ENCODE measurements at regions not wholly inside any gene's neighbourhood (a gene's known extent, or its start where the extent isn't known, plus 50 kb on each side); places are given as distances from the start of the nearest gene placed in this dataset.

GRCh38 chr4:57265831-57266582 is 155.8 kb upstream of the IGFBP7 start:
- no peak for TF ChIP-seq Cebpa-rat (IDR thresholded peaks at IDR 0.05)
- Histone ChIP-seq H3K27me3 (no peaks in the 10 kb centered on the region), H3K4me3 (no peak overlapping the region), H3K9me3 (no peaks in the 10 kb centered on the region), H3K9ac (no peak overlapping the region), H3K4me1 (no peaks in the 10 kb centered on the region), H3K36me3 (no peaks in the 10 kb centered on the region), H3K27ac (no peak overlapping the region), H4K20me1 (no peaks in the 10 kb centered on the region), H3K4me2 (no peak overlapping the region)

- TF ChIP-seq Cebpa-rat (IDR thresholded peaks at IDR 0.05), result no peak
These were observed 144.6 kb upstream of the IGFBP7 start for GRCh38 chr4:57254754-57255153.

GRCh38 chr4:57249083-57249482 is 138.9 kb upstream of the IGFBP7 start:
- H4K20me1 ChIP-seq, result no peaks in the 10 kb centered on the region

More at GRCh38 chr4:57254754-57255153, 144.6 kb upstream of the IGFBP7 start:
- H3K4me1 ChIP-seq, result no peaks in the 10 kb centered on the region
- no peaks in the 10 kb centered on the region for H3K27me3 ChIP-seq
- no peak overlapping the region for H3K4me2 ChIP-seq
- no peak overlapping the region for H3K27ac ChIP-seq
- no peaks in the 10 kb centered on the region for H3K36me3 ChIP-seq
- no peaks in the 10 kb centered on the region for H3K9me3 ChIP-seq
- no peaks in the 10 kb centered on the region for H4K20me1 ChIP-seq
- H3K4me3 ChIP-seq, result no peak overlapping the region
- H3K9ac ChIP-seq, result no peak overlapping the region

GRCh38 chr4:57243076-57243475 is 132.9 kb upstream of the IGFBP7 start:
- TF ChIP-seq Cebpa-rat (IDR thresholded peaks at IDR 0.05), result no peak
- H3K9ac ChIP-seq, result no peak overlapping the region
- H3K27ac ChIP-seq, result no peak overlapping the region
- H3K9me3 ChIP-seq, result no peaks in the 10 kb centered on the region
- no peaks in the 10 kb centered on the region for H3K4me1 ChIP-seq
- no peaks in the 10 kb centered on the region for H3K27me3 ChIP-seq
- H3K4me3 ChIP-seq, result no peak overlapping the region
- no peaks in the 10 kb centered on the region for H3K36me3 ChIP-seq
- H3K4me2 ChIP-seq, result no peak overlapping the region
- H4K20me1 ChIP-seq, result no peaks in the 10 kb centered on the region

More at GRCh38 chr4:57249083-57249482, 138.9 kb upstream of the IGFBP7 start:
- no peaks in the 10 kb centered on the region for H3K36me3 ChIP-seq
- H3K4me3 ChIP-seq, result no peak overlapping the region
- no peak for TF ChIP-seq Cebpa-rat (IDR thresholded peaks at IDR 0.05)
- no peaks in the 10 kb centered on the region for H3K27me3 ChIP-seq
- H3K9me3 ChIP-seq, result no peaks in the 10 kb centered on the region
- H3K4me1 ChIP-seq, result no peaks in the 10 kb centered on the region
- no peak overlapping the region for H3K9ac ChIP-seq
- no peak overlapping the region for H3K27ac ChIP-seq
- no peak overlapping the region for H3K4me2 ChIP-seq

- H3K4me2 ChIP-seq, result no peak overlapping the region
- no peaks in the 10 kb centered on the region for H3K27me3 ChIP-seq
- no peak overlapping the region for H3K9ac ChIP-seq
These were observed 124.1 kb upstream of the IGFBP7 start for GRCh38 chr4:57234252-57234775.

GRCh38 chr4:57233386-57233785 is 123.2 kb upstream of the IGFBP7 start:
- no peak overlapping the region for H3K9ac ChIP-seq
- H3K4me1 ChIP-seq, result no peaks in the 10 kb centered on the region
- no peak overlapping the region for H3K4me2 ChIP-seq
- no peak for TF ChIP-seq Cebpa-rat (IDR thresholded peaks at IDR 0.05)
- no peaks in the 10 kb centered on the region for H3K36me3 ChIP-seq
- no peaks in the 10 kb centered on the region for H3K27me3 ChIP-seq
- H3K27ac ChIP-seq, result no peak overlapping the region
- H4K20me1 ChIP-seq, result no peaks in the 10 kb centered on the region
- no peak overlapping the region for H3K4me3 ChIP-seq
- no peaks in the 10 kb centered on the region for H3K9me3 ChIP-seq

More at GRCh38 chr4:57234252-57234775, 124.1 kb upstream of the IGFBP7 start:
- no peaks in the 10 kb centered on the region for H3K9me3 ChIP-seq
- TF ChIP-seq Cebpa-rat (IDR thresholded peaks at IDR 0.05), result no peak
- H3K27ac ChIP-seq, result no peak overlapping the region
- H3K4me1 ChIP-seq, result no peaks in the 10 kb centered on the region
- no peaks in the 10 kb centered on the region for H3K36me3 ChIP-seq
- H4K20me1 ChIP-seq, result no peaks in the 10 kb centered on the region
- no peak overlapping the region for H3K4me3 ChIP-seq

- no peak overlapping the region for H3K27ac ChIP-seq
- H3K9me3 ChIP-seq, result no peaks in the 10 kb centered on the region
- no peak overlapping the region for H3K4me2 ChIP-seq
- H3K36me3 ChIP-seq, result no peaks in the 10 kb centered on the region
- H3K9ac ChIP-seq, result no peak overlapping the region
- no peaks in the 10 kb centered on the region for H3K27me3 ChIP-seq
- H4K20me1 ChIP-seq, result no peaks in the 10 kb centered on the region
- H3K4me1 ChIP-seq, result no peaks in the 10 kb centered on the region
- H3K4me3 ChIP-seq, result no peak overlapping the region
- no peak for TF ChIP-seq Cebpa-rat (IDR thresholded peaks at IDR 0.05)
These were observed 121.6 kb upstream of the IGFBP7 start for GRCh38 chr4:57231781-57232180.

GRCh38 chr4:57220734-57221133 is 110.5 kb upstream of the IGFBP7 start:
- H3K9ac ChIP-seq, result no peak overlapping the region
- no peak overlapping the region for H3K4me3 ChIP-seq
- H3K4me2 ChIP-seq, result no peak overlapping the region
- H3K4me1 ChIP-seq, result peaks cover 10% of the 10 kb centered on the region
- H3K36me3 ChIP-seq, result no peaks in the 10 kb centered on the region
- no peaks in the 10 kb centered on the region for H3K27me3 ChIP-seq
- no peak overlapping the region for H3K27ac ChIP-seq
- no peaks in the 10 kb centered on the region for H4K20me1 ChIP-seq
- no peaks in the 10 kb centered on the region for H3K9me3 ChIP-seq
- no peak for TF ChIP-seq Cebpa-rat (IDR thresholded peaks at IDR 0.05)

- no peak for TF ChIP-seq Cebpa-rat (IDR thresholded peaks at IDR 0.05)
These were observed 110.0 kb upstream of the IGFBP7 start for GRCh38 chr4:57220172-57220571.

GRCh38 chr4:57219431-57219830 is 109.2 kb upstream of the IGFBP7 start:
- Histone ChIP-seq H3K9me3 (no peaks in the 10 kb centered on the region), H3K36me3 (no peaks in the 10 kb centered on the region), H3K27ac (no peak overlapping the region), H3K4me2 (no peak overlapping the region), H3K9ac (no peak overlapping the region), H3K27me3 (no peaks in the 10 kb centered on the region), H3K4me1 (peaks cover 10% of the 10 kb centered on the region), H3K4me3 (no peak overlapping the region), H4K20me1 (no peaks in the 10 kb centered on the region)
- TF ChIP-seq Cebpa-rat (IDR thresholded peaks at IDR 0.05), result no peak

More at GRCh38 chr4:57220172-57220571, 110.0 kb upstream of the IGFBP7 start:
- H3K4me3 ChIP-seq, result no peak overlapping the region
- no peaks in the 10 kb centered on the region for H3K36me3 ChIP-seq
- no peak overlapping the region for H3K9ac ChIP-seq
- no peaks in the 10 kb centered on the region for H3K9me3 ChIP-seq
- no peak overlapping the region for H3K4me2 ChIP-seq
- H4K20me1 ChIP-seq, result no peaks in the 10 kb centered on the region
- peaks cover 10% of the 10 kb centered on the region for H3K4me1 ChIP-seq
- no peak overlapping the region for H3K27ac ChIP-seq
- no peaks in the 10 kb centered on the region for H3K27me3 ChIP-seq

Measured in BLaER1 (cell line).